ENCODE measurements at regions not wholly inside any gene's neighbourhood (a gene's known extent, or its start where the extent isn't known, plus 50 kb on each side); places are given as distances from the start of the nearest gene placed in this dataset.
"Not testable (repeated sequence)": the region's sequence is repeated elsewhere in the genome, so short reads cannot be mapped to it uniquely, and the experiment has no call there.

DNA sequence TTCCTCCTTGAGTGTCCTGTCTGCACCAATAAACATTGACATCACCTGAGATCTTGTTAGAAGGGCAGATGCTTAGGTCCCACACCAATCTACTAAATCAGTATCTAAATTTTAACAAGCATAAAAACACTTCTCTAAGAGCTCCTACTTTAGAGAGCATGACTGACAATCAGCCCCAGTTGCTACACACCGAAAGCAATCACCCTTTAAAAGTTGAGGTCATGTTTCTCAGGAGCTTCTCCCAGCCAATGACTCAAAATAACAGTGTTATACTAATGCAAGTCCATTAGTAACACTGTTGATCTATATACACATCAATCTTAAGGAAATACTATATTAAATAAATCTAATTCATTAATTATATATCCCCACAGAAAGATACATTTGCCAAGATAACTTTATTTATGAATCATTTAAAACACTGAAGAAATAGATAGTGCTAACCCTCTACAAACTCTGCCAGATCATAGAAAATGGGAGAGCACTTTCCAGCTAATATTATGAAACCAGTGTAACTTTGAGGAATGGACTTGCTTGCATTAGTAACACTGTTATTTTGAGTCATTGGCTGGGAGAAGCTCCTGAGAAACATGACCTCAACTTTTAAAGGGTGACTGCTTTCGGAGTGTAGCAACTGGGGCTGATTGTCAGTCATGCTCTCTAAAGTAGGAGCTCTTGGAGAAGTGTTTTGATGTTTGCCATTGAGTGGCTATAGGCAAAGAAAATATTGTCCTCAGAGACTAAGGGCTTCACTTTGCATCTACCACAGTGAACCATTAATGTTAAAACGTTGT lies 109.8 kb upstream of the HDX start:
- DNase-seq (ENCODE audit: low read depth), result no peak

DNA sequence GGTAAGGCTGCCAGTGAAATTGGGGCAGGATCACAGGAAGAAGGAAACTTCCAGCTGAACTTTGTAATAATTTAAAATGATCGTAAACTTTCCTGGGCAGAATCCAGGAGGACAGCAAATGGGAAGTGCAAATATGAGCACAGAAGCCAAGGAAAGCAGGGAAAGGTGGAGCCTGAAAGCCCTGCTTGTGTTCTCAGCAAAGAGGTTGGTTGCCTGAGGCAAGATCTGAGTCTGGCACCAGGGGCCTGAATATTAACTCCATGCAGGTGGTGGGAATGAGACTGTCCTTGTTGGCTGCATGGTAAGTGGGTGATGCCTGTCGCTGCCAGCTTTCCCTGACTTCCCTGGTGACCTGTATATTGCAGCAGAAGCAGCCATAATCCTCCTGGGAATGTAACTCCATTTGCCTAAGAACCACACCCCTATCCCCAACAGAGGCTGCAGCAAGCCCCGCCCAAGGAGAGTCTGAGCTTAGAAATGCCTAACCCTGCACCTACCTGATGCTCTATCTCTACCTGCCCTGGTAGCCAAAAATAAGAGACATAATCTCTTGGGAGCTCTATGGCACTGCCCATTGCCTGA lies 132.0 kb upstream of the HDX start:
- DNase-seq (ENCODE audit: low read depth), result no peak

GRCh38 chrX:84666086-84666485 lies 163.8 kb upstream of the HDX start:
- DNase-seq (ENCODE audit: low read depth), result peak; percentile 17

DNA sequence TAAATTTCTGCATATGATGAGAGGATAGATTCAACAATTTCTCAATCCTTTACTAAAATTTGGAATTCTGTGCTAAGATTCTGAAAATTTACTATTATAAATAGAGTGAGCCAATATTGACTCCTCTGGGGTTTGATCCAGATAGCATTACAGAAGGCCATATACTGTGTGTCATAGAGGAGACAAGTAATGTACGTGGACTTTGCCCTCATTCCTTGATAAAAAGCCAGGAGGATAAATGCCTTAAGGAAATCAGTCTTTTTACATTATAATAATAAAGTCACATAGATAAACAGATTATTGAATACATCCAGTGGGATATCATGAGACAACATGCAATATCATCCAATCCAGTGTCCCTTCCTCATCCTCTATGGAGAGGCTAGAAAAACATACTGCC lies 188.0 kb upstream of the HDX start:
- no peak for DNase-seq (ENCODE audit: low read depth)

DNA sequence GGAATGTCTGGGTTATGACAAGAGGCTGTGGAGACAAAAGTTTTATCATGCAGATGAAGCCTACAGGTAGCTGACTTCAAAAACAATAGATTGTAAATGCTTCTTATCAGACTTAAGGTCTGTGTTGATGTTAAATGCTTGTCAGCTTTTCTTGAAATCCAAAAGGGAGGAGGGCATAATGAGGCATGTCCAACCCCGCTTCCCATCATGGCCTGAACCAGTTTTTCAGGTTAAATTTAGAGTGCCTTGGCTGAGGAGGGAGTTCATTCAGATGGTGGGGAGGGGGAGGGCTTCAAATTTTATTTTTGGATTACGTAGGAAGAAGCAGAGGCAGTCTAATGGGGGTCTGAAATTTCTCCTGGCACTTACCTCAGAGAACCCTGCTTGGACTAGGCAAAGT lies 207.7 kb upstream of the HDX start:
- no peak for DNase-seq (ENCODE audit: low read depth)

DNA sequence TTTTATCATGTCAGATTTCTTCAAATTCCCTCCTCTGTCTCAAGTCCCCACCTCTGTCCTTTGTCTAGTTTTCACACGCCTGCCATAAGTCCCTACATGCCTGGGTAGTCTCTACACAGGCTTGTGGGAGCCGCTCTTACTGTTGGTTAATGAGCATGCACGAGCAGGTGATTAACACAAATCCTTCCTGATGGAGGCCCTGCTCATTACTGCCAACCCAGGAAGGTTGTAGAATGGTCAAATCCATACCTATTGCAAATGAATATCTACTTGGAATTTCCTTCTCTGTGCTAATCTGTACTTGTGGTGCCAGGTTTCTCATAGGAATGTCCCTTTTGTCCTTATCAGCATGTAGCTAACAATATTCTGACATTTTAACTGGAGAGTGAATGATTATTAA lies 208.4 kb upstream of the HDX start:
- no peak for DNase-seq (ENCODE audit: low read depth)

GRCh38 chrX:84712621-84713020 lies 210.4 kb upstream of the HDX start:
- DNase-seq (ENCODE audit: low read depth), result no peak

DNA sequence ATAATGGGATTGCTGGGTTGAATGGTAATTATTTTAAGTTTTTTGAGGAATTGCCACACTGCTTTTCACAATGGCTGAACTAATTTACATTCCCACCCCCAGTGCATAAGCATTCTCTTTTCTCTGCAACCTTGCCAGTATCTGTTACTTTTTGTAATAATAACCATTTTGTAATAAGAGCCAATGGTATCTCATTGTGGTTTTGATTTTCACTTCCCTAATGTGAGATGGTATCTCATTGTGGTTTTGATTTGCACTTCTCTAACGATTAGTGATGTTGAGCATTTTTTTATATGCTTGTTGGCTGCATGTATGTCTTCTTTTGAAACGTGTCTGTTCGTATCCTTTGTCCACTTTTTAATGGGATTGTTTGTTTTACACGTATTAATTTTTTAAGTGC lies 213.1 kb upstream of the HDX start:
- DNase-seq (ENCODE audit: low read depth), result no peak

- DNase-seq (ENCODE audit: low read depth), result no peak
Observed at GRCh38 chrX:84717343-84717742, 215.1 kb upstream of the HDX start.

DNA sequence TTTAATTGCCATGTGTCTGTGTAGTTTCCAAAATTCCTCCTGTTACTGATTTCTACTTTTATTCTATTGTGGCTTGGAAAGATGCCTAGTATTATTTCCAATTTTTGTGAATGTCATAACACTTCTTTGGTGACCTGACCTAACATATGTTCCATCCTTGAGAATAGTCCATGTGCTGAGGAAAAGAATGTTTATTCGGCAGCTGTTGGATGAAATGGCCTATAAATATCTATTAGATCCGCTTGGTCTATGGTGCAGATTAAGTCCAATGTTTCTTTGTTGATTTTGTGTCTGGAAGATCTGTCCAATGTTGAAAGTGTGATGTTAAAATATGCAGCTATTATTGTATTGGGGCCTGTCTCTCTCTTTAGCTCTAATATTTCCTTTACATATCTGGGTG lies 219.2 kb upstream of the HDX start:
- no peak for DNase-seq (ENCODE audit: low read depth)

DNA sequence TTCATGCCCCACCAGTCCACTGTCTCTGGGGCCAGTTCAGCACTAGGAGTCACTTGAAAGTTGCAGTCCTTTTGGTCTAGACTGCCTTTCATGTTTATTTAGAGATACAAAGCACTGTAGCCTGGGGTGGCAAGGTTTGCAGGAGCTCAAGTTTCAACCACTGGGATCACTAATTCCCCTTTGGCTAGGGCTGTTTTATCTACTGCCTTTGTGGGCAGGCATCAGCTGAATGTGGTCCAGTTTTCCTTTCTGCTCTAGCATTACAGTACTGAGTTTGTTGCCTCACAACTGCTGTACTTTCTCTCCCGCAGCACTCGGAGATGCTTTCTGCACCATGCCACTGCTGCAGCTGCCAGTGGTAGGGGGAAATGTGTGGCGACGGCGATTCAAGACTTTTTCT lies 222.3 kb upstream of the HDX start:
- DNase-seq (ENCODE audit: low read depth), result no peak

DNA sequence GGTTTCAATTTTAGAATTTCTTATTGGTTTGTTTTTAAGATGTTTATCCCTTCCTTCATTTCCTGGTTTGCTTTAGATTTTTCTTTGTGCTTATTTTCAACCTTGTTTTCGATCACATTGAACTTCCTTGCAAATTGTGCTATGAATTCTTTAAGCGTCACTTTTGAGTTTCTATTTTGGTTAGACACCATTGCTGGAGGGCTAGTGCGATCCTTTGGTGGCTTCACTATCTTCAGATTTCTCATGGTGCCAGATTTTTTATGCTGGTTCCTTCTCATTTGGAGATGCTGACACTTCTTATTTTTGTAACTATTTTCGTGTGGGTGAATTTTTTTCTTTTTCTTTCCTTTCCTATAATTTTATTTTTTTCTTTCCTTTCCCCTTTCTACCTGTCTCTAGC lies 227.2 kb upstream of the HDX start:
- no peak for DNase-seq (ENCODE audit: low read depth)

DNA sequence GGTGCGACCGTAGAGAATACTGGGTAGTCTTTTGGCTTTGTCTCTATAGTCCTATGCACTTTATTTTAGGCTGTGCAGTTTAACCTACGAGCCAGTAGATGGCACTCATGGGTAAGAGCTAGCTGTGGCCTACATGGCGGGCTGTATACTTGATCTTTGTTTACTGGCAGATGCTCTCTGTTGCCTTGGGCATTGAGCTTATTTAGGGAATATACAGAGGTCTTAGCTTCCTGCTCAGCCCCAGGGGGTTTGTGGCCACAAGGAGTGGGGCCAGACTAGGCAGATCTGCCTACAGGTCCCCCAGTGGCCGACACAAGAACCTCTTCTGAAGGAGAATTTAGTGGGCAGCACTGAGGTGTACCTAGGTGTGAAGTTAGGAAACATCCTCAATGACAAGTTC lies 227.6 kb upstream of the HDX start:
- DNase-seq (ENCODE audit: low read depth), result peak; percentile 9

DNA sequence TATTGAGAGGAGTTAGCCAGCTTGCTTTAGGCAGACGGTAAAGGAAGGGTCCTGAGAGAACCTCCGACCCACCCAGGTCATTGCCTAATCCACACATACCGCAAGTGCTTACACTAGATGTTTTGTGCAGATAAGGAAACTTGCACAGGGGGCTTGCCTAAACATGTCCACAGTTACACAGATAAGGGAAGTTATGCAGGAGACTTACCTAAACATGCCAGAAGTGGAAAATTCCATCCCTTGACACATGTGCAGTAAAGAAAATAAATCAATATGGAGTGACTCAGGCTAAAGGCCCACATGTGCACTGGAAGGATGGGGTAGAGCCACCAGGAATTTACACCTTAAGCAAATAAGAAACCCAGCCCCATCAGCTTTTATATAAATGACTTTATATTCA lies 232.8 kb upstream of the HDX start:
- DNase-seq (ENCODE audit: low read depth), result no peak

GRCh38 chrX:84737471-84737871 lies 235.2 kb upstream of the HDX start:
- no peak for DNase-seq (ENCODE audit: low read depth)

DNA sequence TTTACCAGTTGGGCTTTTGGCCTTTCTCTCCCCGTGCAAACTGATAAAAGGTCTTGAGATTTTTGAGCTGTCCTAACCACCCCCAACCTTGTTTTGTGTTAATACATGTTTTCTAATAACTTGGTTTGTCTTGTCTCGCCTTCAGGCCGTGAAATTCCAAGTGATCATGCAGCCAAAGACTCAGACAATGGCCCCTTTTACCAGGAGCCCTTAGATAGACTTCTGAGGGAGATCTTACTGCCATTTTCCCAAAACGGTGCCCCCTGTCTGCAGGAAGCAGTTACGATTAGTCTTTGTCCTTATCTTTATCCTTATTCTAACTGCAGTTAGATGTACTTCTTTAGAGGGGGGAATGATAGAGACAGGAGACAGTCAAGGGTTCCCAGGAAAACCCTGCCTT lies 245.3 kb upstream of the HDX start:
- no peak for DNase-seq (ENCODE audit: low read depth)

DNA sequence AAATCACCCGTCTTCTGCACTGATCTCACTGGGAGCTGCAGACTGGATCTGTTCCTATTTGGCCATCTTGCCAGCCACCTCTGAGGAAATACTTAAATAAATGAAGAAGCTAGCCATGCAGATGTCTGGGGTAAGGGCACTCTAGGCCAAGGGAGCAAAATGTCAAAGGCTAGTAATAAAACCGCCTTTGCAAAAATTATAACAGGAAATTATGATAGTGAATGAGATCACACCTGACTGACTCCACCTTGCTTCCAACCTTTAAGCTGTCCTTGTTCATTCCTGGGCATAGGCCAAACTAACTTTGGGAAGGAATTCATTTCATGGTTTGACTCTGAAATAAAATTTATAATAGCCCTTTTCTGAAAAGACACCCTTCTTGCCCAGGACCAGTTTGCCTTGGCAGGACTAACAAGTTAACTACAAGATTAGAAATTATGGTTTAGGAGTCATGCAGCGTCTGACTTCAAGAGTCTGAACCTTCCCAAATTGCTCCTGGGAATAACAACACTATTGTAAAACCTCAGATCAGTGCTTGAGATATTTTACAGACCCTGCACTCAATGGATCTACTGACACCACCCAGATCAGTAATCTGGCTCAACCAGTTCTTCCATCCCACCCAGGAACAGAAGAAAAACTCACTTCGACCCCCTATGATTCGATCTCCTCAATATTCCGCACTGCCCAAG lies 246.9 kb upstream of the HDX start:
- DNase-seq (ENCODE audit: low read depth), result no peak

DNA sequence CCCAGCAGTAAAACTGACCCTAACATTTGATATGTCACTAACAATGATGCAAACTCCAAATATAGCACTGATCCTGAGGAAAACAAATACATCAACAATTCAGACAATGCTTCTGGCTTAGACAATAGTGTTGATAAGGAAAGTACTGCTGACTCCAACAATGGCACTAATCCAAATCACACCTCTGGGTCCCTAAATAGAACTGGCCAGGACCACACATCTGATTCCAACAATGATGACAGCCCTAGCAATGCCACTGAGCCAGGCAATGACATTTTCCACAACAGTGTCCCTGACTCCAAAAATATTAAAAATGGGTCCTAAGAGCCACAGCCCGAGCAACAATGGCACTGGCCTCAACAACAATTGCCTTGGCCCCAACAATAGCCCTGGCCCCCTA lies 243.1 kb upstream of the APOOL start:
- no peak for DNase-seq (ENCODE audit: low read depth)

DNA sequence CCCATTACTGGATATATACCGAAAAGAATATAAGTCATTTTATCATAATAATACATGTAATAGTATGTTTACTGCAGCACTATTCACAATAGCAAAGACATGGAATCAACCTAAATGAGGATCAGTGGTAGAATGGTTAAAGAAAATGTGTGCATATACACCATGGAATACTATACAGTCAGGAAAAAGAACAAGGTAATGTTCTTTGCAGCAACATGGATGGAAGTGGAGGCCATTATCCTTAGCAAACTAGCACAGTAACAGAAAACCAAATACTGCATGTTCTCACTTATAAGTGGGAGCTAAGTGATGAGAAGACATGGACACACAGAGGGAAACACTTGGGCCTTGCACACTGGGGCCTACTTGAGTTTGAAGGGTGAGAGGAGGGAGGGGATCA lies 207.4 kb upstream of the APOOL start:
- DNase-seq (ENCODE audit: low read depth), result no peak

DNA sequence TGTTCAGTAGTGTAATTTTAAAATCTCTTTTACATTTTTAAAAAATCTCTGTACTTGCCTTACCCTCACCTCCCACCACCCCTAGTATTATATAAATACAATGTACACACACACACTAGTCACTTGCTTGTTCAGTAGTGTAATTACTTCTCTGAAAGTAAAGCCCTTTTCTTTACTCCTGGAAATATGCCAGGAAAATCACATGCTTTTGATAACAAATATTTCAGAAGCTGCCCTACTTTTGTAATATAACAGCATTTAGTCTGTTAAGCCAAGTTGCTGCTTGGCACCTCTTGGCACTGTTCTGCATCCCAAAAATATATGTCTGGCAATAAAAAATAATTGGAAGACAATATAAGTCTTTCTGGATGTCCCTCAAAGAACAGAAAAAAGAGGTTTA lies 172.8 kb upstream of the APOOL start:
- DNase-seq (ENCODE audit: low read depth), result no peak

GRCh38 chrX:84846541-84846940 lies 157.1 kb upstream of the APOOL start:
- not testable (repeated sequence) for DNase-seq (ENCODE audit: low read depth)

- DNase-seq (ENCODE audit: low read depth), result not testable (repeated sequence)
Observed at GRCh38 chrX:84851183-84851582, 152.5 kb upstream of the APOOL start.

- DNase-seq (ENCODE audit: low read depth), result not testable (repeated sequence)
Observed at GRCh38 chrX:84856791-84857190, 146.9 kb upstream of the APOOL start.

Data from forelimb muscle (tissue), 1 donor.